ENCODE measurements at regions not wholly inside any gene's neighbourhood (a gene's known extent, or its start where the extent isn't known, plus 50 kb on each side); places are given as distances from the start of the nearest gene placed in this dataset.
"Not testable (repeated sequence)": the region's sequence is repeated elsewhere in the genome, so short reads cannot be mapped to it uniquely, and the experiment has no call there.

GRCh38 chrX:14347523-14347922, 181.8 kb upstream of the GLRA2 start:
- DNase-seq (ENCODE audit: low spot score): no peak
- TF ChIP-seq, protein P1, sequence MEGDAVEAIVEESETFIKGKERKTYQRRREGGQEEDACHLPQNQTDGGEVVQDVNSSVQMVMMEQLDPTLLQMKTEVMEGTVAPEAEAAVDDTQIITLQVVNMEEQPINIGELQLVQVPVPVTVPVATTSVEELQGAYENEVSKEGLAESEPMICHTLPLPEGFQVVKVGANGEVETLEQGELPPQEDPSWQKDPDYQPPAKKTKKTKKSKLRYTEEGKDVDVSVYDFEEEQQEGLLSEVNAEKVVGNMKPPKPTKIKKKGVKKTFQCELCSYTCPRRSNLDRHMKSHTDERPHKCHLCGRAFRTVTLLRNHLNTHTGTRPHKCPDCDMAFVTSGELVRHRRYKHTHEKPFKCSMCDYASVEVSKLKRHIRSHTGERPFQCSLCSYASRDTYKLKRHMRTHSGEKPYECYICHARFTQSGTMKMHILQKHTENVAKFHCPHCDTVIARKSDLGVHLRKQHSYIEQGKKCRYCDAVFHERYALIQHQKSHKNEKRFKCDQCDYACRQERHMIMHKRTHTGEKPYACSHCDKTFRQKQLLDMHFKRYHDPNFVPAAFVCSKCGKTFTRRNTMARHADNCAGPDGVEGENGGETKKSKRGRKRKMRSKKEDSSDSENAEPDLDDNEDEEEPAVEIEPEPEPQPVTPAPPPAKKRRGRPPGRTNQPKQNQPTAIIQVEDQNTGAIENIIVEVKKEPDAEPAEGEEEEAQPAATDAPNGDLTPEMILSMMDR (IDR thresholded peaks at IDR 0.05; ENCODE audit: extremely low read depth, insufficient read depth, missing control alignments): no peak
- in situ Hi-C loops (cut with MboI; ENCODE audit: low pct_unique_long_range_greater_than_20kb, low sequenced_read_pairs, unreplicated experiment): no loop called here

DNA sequence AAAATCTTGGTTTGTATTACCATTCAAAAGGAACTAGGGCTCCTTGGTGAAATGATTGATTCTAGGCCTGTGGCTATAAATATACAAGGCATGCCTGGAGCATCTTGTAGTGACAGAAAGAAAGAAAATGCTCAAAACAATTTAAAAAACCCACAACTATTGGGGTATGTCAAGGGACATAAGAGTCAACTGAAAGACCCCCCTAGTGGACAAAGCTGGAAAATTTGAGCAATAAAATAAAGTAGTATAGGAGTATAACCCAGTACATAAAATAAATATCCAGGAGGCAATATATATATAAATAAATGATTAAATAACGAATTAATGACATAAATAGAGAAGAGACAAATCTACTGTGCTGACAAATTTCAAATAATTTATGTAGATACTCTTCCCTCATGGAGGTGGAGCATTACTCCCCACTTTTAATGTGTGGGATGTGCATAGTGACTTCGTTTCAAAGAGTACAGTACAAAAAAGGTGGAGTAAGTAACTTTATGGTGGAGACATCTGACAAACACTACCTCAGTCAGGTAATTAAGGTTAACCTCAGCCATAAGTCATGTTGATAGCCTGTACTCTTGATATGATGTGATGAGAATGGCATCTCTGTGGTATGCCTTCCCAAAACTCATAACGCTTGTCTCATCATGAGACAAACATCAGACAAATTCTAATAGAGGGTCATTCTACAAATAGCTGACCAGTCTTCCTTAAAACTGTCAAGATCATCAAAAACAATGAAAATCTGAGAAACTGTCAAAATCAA, 185.0 kb upstream of the GLRA2 start:
- in situ Hi-C loops (cut with MboI; ENCODE audit: low pct_unique_long_range_greater_than_20kb, low sequenced_read_pairs, unreplicated experiment): no loop called here
- no peak for DNase-seq (ENCODE audit: low spot score)
- TF ChIP-seq, protein P1 (IDR thresholded peaks at IDR 0.05; ENCODE audit: extremely low read depth, insufficient read depth, missing control alignments): no peak

DNA sequence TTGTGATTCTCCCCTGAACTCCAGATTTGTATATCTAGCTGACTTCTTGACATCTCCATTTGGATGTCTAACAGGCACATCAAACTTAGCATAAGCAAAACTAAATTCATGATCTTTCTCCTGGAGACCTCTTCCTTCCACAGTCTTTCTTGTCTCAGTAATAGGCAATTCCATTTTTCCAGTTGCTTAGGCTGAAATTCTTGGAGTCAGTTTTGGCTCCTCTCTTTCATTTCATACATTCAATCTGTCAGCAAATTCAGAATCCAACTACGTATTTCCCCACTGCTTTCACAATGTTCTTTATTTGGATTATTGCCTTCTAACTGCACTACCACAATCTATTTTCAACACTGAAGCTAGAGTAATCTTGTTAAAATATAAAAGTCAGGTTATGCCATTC, 219.9 kb upstream of the GLRA2 start:
- in situ Hi-C loops (cut with MboI; ENCODE audit: low pct_unique_long_range_greater_than_20kb, low sequenced_read_pairs, unreplicated experiment): no loop called here
- DNase-seq (ENCODE audit: low spot score): no peak
- TF ChIP-seq, protein P1 (IDR thresholded peaks at IDR 0.05; ENCODE audit: extremely low read depth, insufficient read depth, missing control alignments): no peak

GRCh38 chrX:14308976-14309375, 220.4 kb upstream of the GLRA2 start:
- in situ Hi-C loops (cut with MboI; ENCODE audit: low pct_unique_long_range_greater_than_20kb, low sequenced_read_pairs, unreplicated experiment); DNase-seq (ENCODE audit: low spot score): not testable (repeated sequence)

DNA sequence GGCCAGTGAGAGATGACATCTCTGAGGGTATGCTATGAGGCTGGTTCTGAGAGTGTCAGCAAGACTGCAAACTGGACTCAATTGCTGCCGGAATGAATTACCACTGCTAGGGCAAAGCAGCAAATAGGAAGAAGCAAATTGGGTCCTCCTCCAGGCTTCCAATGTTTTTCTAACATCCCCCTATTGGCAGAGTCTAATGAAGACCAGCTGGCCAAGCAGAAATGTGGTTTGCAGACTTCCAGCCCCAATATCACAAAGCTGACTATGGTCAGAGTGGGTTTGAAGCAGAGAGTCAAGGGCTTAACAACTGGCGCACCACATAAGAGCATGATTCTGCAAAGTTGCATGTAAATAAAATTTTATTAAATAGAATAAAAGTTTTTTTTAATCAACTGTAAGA, 225.4 kb upstream of the GLRA2 start:
- in situ Hi-C loops (cut with MboI; ENCODE audit: low pct_unique_long_range_greater_than_20kb, low sequenced_read_pairs, unreplicated experiment): no loop called here
- TF ChIP-seq, protein P1 (IDR thresholded peaks at IDR 0.05; ENCODE audit: extremely low read depth, insufficient read depth, missing control alignments): no peak
- DNase-seq (ENCODE audit: low spot score): no peak

DNA sequence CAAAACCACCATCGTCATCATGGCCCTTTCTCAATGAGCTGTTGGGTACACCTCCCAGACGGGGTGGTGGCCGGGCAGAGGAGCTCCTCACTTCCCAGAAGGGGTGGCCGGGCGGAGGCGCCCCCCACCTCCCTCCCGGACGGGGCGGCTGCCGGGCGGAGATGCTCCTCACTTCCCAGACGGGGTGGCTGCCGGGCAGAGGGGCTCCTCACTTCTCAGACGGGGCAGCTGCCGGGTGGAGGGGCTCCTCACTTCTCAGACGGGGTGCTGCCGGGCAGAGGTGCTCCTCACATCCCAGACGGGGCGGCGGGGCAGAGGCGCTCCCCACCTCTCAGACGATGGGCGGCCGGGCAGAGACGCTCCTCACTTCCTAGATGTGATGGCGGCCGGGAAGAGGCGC, 226.8 kb upstream of the GLRA2 start:
- DNase-seq (ENCODE audit: low spot score); in situ Hi-C loops (cut with MboI; ENCODE audit: low pct_unique_long_range_greater_than_20kb, low sequenced_read_pairs, unreplicated experiment): not testable (repeated sequence)

DNA sequence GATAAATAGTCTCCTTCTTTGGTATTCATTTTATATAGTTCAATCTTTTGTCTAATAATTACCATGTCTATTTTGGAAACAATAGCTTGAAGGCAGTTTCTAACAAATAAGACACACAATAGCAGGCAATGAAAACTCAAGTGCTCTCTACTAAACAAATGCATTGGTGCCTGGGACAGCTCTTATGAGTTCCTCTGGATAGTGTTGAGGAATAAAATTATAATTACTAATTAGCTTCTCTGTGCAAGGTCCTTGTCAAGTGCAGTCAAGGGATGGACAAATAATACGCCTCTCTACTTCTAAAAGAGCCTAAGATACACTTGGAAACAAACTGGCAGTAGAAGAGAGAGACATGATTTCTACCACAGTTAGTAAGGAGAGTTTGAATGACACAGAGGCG, 229.0 kb upstream of the GLRA2 start:
- no peak for DNase-seq (ENCODE audit: low spot score)
- in situ Hi-C loops (cut with MboI; ENCODE audit: low pct_unique_long_range_greater_than_20kb, low sequenced_read_pairs, unreplicated experiment): no loop called here
- TF ChIP-seq, protein P1 (IDR thresholded peaks at IDR 0.05; ENCODE audit: extremely low read depth, insufficient read depth, missing control alignments): no peak

- TF ChIP-seq, protein P1 (IDR thresholded peaks at IDR 0.05; ENCODE audit: extremely low read depth, insufficient read depth, missing control alignments): no peak
- no peak for DNase-seq (ENCODE audit: low spot score)
- in situ Hi-C loops (cut with MboI; ENCODE audit: low pct_unique_long_range_greater_than_20kb, low sequenced_read_pairs, unreplicated experiment): no loop called here
Measured at GRCh38 chrX:14295426-14295825, 233.9 kb upstream of the GLRA2 start.
